Daoy (cell line): ENCODE measurements at regions not wholly inside any gene's neighbourhood (a gene's known extent, or its start where the extent isn't known, plus 50 kb on each side); places are given as distances from the start of the nearest gene placed in this dataset.
"Not testable (repeated sequence)": the region's sequence is repeated elsewhere in the genome, so short reads cannot be mapped to it uniquely, and the experiment has no call there.

Source experiments
- DNase-seq: peaks from one replicate; pipeline ENCODE4 v3.0.0-alpha.2; 2015; ENCODE audit warnings: low read depth

- no peak for DNase-seq
These were observed 579.2 kb downstream of the EPM2A start for GRCh38 chr6:145155873-145156782.

- not testable (repeated sequence) for DNase-seq
These were observed 576.7 kb downstream of the EPM2A start for GRCh38 chr6:145158636-145159035.

- no peak for DNase-seq
These were observed 575.4 kb downstream of the EPM2A start for GRCh38 chr6:145159921-145160320.

GRCh38 chr6:145161501-145161900, 573.8 kb downstream of the EPM2A start:
- no peak for DNase-seq

GRCh38 chr6:145169726-145170224, 565.5 kb downstream of the EPM2A start:
- DNase-seq = no peak

- no peak for DNase-seq
These were observed 559.9 kb downstream of the EPM2A start for GRCh38 chr6:145175470-145175869.

GRCh38 chr6:145178391-145178790, 556.9 kb downstream of the EPM2A start:
- DNase-seq = no peak

GRCh38 chr6:145187491-145188206, 547.7 kb downstream of the EPM2A start:
- DNase-seq = no peak

- no peak for DNase-seq
These were observed 545.5 kb downstream of the EPM2A start for GRCh38 chr6:145189836-145190235.

GRCh38 chr6:145194389-145194788, 540.9 kb downstream of the EPM2A start:
- DNase-seq = no peak

- DNase-seq = no peak
These were observed 535.4 kb downstream of the EPM2A start for GRCh38 chr6:145199961-145200360.

GRCh38 chr6:145204301-145204700, 531.0 kb downstream of the EPM2A start:
- DNase-seq = no peak

GRCh38 chr6:145206247-145206907, 528.9 kb downstream of the EPM2A start:
- DNase-seq = no peak

GRCh38 chr6:145208474-145208873, 526.8 kb downstream of the EPM2A start:
- DNase-seq = no peak

- DNase-seq = no peak
These were observed 526.0 kb downstream of the EPM2A start for GRCh38 chr6:145209272-145209671.

- DNase-seq = no peak
These were observed 522.5 kb downstream of the EPM2A start for GRCh38 chr6:145212813-145213212.

GRCh38 chr6:145213614-145214013, 521.7 kb downstream of the EPM2A start:
- no peak for DNase-seq

- peak; percentile 26 for DNase-seq
These were observed 520.8 kb downstream of the EPM2A start for GRCh38 chr6:145214570-145214969.

GRCh38 chr6:145224450-145224849, 510.9 kb downstream of the EPM2A start:
- no peak for DNase-seq

GRCh38 chr6:145225500-145225899, 509.8 kb downstream of the EPM2A start:
- no peak for DNase-seq

GRCh38 chr6:145227593-145227992, 507.7 kb downstream of the EPM2A start:
- no peak for DNase-seq

GRCh38 chr6:145228962-145229582, 506.2 kb downstream of the EPM2A start:
- no peak for DNase-seq
